Transverse colon (tissue), 4 donors: ENCODE measurements at regions not wholly inside any gene's neighbourhood (a gene's known extent, or its start where the extent isn't known, plus 50 kb on each side); places are given as distances from the start of the nearest gene placed in this dataset.

Source experiments
- DNase-seq: peaks from one replicate; pipeline ENCODE4 v3.0.0-alpha.2; 2019
- H3K27ac ChIP-seq, 4 donors: fragments of 200-600 bp; sonication (generic); 2 replicates each; pipeline ENCODE4 v1.5.1; 2016 to 2018; ENCODE audit warnings: inconsistent platforms in 4 of 4
- H3K27me3 ChIP-seq: fragments of 200-600 bp; sonication (generic); 2 replicates; pipeline ENCODE4 v1.5.1; 2017; ENCODE audit warnings: inconsistent platforms
- H3K36me3 ChIP-seq, 4 donors: fragments of 200-600 bp; sonication (generic); 2 replicates each; pipeline ENCODE4 v1.5.1; 2017 to 2019; ENCODE audit warnings: inconsistent platforms in 4 of 4
- H3K4me1 ChIP-seq, 4 donors: fragments of 200-600 bp; sonication (generic); 2 replicates each; pipeline ENCODE4 v1.5.1; 2017 to 2020; ENCODE audit warnings: inconsistent platforms in 4 of 4
- H3K4me3 ChIP-seq, 4 donors: fragments of 200-600 bp; sonication (generic); 1 replicate in 1 of 4; 2 replicates in 3 of 4; pipeline versions ENCODE4 v1.5.1 to v1.6.1; 2017 to 2019; ENCODE audit warnings: inconsistent platforms in 4 of 4
- H3K9me3 ChIP-seq, 2 donors: fragments of 200-600 bp; sonication (generic); 2 replicates each; pipeline ENCODE4 v1.5.1; 2017 to 2019; ENCODE audit warnings: inconsistent platforms in 2 of 2
- CTCF ChIP-seq, 5 experiments: fragments of 200-600 bp in 3 of 5; fragments of 450-650 bp in 2 of 5; sonication (generic) in 3 of 5; IDR thresholded peaks; 1 replicate in 2 of 5; 2 replicates in 3 of 5; pipeline ENCODE4 v1.5.1; 2016 to 2017; ENCODE audit warnings: antibody characterized with exemption in 5 of 5, inconsistent platforms in 3 of 5, mild to moderate bottlenecking in 2 of 5, moderate library complexity in 1 of 5
- EP300 ChIP-seq: sonication (generic); formaldehyde crosslinking; IDR thresholded peaks from one replicate; pipeline ENCODE4 v1.6.1; 2017; ENCODE audit warnings: antibody characterized with exemption, low read depth
- POLR2A ChIP-seq: fragments of 450-650 bp; IDR thresholded peaks from one replicate; pipeline ENCODE4 v1.6.1; 2016; ENCODE audit warnings: antibody characterized with exemption, mild to moderate bottlenecking, moderate library complexity
- POLR2AphosphoS5 ChIP-seq, 3 donors: sonication (generic); formaldehyde crosslinking; IDR thresholded peaks; one replicate each; pipeline ENCODE4 v1.6.1; 2016; ENCODE audit warnings: antibody characterized with exemption in 3 of 3
- WGBS, 2 donors: methylation state at CpG; one replicate each; pipeline ENCODE4 v1.1.5; 2018; ENCODE audit warnings: low coverage in 1 of 2; 5-methylcytosine and 5-hydroxymethylcytosine counted together
- in situ Hi-C, 4 donors: fragments of 200-750 bp; cut with MboI; loops; one replicate each; pipeline versions ENCODE4 v1.15.0 to v1.15.1; 2017; ENCODE audit warnings: low sequenced_read_pairs in 3 of 4, low pct_ligation_motif_present in 1 of 4, low pct_unique_long_range_greater_than_20kb in 1 of 4
- intact Hi-C: fragments of 100-400 bp; cut with DNase I; formaldehyde crosslinking; loops from one replicate; pipeline ENCODE4 v1.15.1; 2023; ENCODE audit warnings: low total_unique reads

- peaks cover 0 to 5% (median 2%) of the 10 kb centered on the region in 4 donors for H3K4me1 ChIP-seq
- H3K27me3 ChIP-seq, result no peaks in the 10 kb centered on the region
- 45 to 60% methylated on average over 7 of the region's 7 CpGs for WGBS, 2 donors
- in situ Hi-C loops, result no loop called here
- no peak for DNase-seq
- TF ChIP-seq POLR2AphosphoS5 (IDR thresholded peaks at IDR 0.05) (peak in 1 of 3 donors; percentile 29), EP300 (no peak)
- no peaks in the 10 kb centered on the region for H3K9me3 ChIP-seq
- H3K36me3 ChIP-seq, result no peaks in the 10 kb centered on the region
- no peak overlapping the region for H3K4me3 ChIP-seq
- no peak overlapping the region for H3K27ac ChIP-seq
- intact Hi-C loops, result no loop called here
Measured at GRCh38 chr5:169435506-169436229, 134.7 kb upstream of the SLIT3 start.

GRCh38 chr5:169433221-169433651, 132.3 kb upstream of the SLIT3 start:
- H3K9me3 ChIP-seq, result no peaks in the 10 kb centered on the region
- no peak overlapping the region for H3K4me3 ChIP-seq
- 50 to 60% methylated on average over 1 to 5 of the region's 5 CpGs for WGBS, 2 donors
- no peaks in the 10 kb centered on the region for H3K36me3 ChIP-seq
- DNase-seq, result no peak
- in situ Hi-C loops, result no loop called here
- H3K27ac ChIP-seq, result no peak overlapping the region
- peaks cover 0 to 4% (median 0%) of the 10 kb centered on the region in 4 donors for H3K4me1 ChIP-seq
- TF ChIP-seq POLR2A (no peak), CTCF (IDR thresholded peaks at IDR 0.05) (no peak), POLR2AphosphoS5 (IDR thresholded peaks at IDR 0.05) (no peak)
- H3K27me3 ChIP-seq, result no peaks in the 10 kb centered on the region
- intact Hi-C loops, result no loop called here

GRCh38 chr5:169431386-169431785, 130.4 kb upstream of the SLIT3 start:
- WGBS, 2 donors, result 33 to 59% methylated on average over 2 to 3 of the region's 3 CpGs
- intact Hi-C loops (no loop called here), in situ Hi-C loops (no loop called here)

GRCh38 chr5:169430671-169431070, 129.7 kb upstream of the SLIT3 start:
- in situ Hi-C loops (no loop called here), intact Hi-C loops (no loop called here)
- no peak for DNase-seq
- H3K4me1 ChIP-seq, result peaks cover 0 to under 1% (median 0%) of the 10 kb centered on the region in 4 donors
- H3K4me3 ChIP-seq, result no peak overlapping the region
- no peaks in the 10 kb centered on the region for H3K27me3 ChIP-seq
- 79% methylated on average over 1 of the region's 1 CpG; no CpG with 5 or more reads in 1 of the 2 donors for WGBS, 2 donors
- no peak for TF ChIP-seq EP300
- no peak for TF ChIP-seq CTCF (IDR thresholded peaks at IDR 0.05)
- no peak for TF ChIP-seq POLR2AphosphoS5 (IDR thresholded peaks at IDR 0.05)
- TF ChIP-seq POLR2A, result no peak
- no peaks in the 10 kb centered on the region for H3K9me3 ChIP-seq
- H3K27ac ChIP-seq, result no peak overlapping the region
- no peaks in the 10 kb centered on the region for H3K36me3 ChIP-seq

More at GRCh38 chr5:169431386-169431785, 130.4 kb upstream of the SLIT3 start:
- no peak overlapping the region for H3K27ac ChIP-seq
- no peak for DNase-seq
- no peaks in the 10 kb centered on the region for H3K9me3 ChIP-seq
- H3K36me3 ChIP-seq, result no peaks in the 10 kb centered on the region
- H3K4me3 ChIP-seq, result no peak overlapping the region
- H3K27me3 ChIP-seq, result no peaks in the 10 kb centered on the region
- peaks cover 0 to 4% (median 0%) of the 10 kb centered on the region in 4 donors for H3K4me1 ChIP-seq
- no peak for TF ChIP-seq POLR2AphosphoS5 (IDR thresholded peaks at IDR 0.05)
- no peak for TF ChIP-seq EP300
- TF ChIP-seq CTCF (IDR thresholded peaks at IDR 0.05), result no peak
- TF ChIP-seq POLR2A, result no peak
